Common myeloid progenitor, CD34-positive (primary cell): ENCODE measurements at regions not wholly inside any gene's neighbourhood (a gene's known extent, or its start where the extent isn't known, plus 50 kb on each side); places are given as distances from the start of the nearest gene placed in this dataset.

Experiments used
- CTCF ChIA-PET: fragments of 350-600 bp; sonication (Branson Sonifier 250); formaldehyde crosslinking; loops from one replicate; lab custom pipeline; 2021; ENCODE audit warnings: antibody characterized with exemption; lab: Charles Lee
- POLR2A ChIA-PET: fragments of 350-600 bp; sonication (Branson Sonifier 250); formaldehyde crosslinking; loops from one replicate; lab custom pipeline; 2021; ENCODE audit warnings: antibody characterized with exemption; lab: Charles Lee
- DNase-seq, 3 donors: peaks; one replicate each; pipeline versions ENCODE4 v3.0.0 to v3.0.0-alpha.2; 2013
- H3K27ac ChIP-seq, 2 experiments: 1 replicate in 1 of 2; 2 replicates in 1 of 2; pipeline ENCODE4 v1.7.0; 2013; ENCODE audit warnings: inconsistent platforms in 2 of 2, low read length in 2 of 2, mild to moderate bottlenecking in 2 of 2, low read depth in 1 of 2, moderate library complexity in 1 of 2; ENCODE audit not compliant: severe bottlenecking in 2 of 2, insufficient read depth in 1 of 2, poor library complexity in 1 of 2
- H3K27me3 ChIP-seq, 5 experiments: replicated peaks in 2 of 5; 1 replicate in 3 of 5; 2 replicates in 2 of 5; pipeline versions ENCODE4 v1.6.1 to v1.7.0; 2013; ENCODE audit warnings: low read length in 4 of 5, mild to moderate bottlenecking in 2 of 5, moderate library complexity in 2 of 5, inconsistent platforms in 1 of 5; ENCODE audit not compliant: insufficient read depth in 5 of 5, control insufficient read depth in 4 of 5
- H3K36me3 ChIP-seq, 4 experiments: 1 replicate in 2 of 4; 2 replicates in 2 of 4; pipeline versions ENCODE4 v1.6.1 to v1.7.0; 2013; ENCODE audit warnings: low read length in 3 of 4, control low read depth in 1 of 4, mild to moderate bottlenecking in 1 of 4; ENCODE audit not compliant: control insufficient read depth in 4 of 4, insufficient read depth in 4 of 4
- H3K4me1 ChIP-seq, 4 experiments: 1 replicate in 3 of 4; 2 replicates in 1 of 4; pipeline versions ENCODE4 v1.6.1 to v1.7.1; 2013; ENCODE audit warnings: low read length in 3 of 4, mild to moderate bottlenecking in 3 of 4, control low read depth in 1 of 4, inconsistent platforms in 1 of 4, moderate library complexity in 1 of 4; ENCODE audit not compliant: control insufficient read depth in 4 of 4, insufficient read depth in 4 of 4; ENCODE audit errors: control extremely low read depth in 1 of 4
- H3K4me3 ChIP-seq, 7 experiments: 1 replicate in 4 of 7; 2 replicates in 3 of 7; pipeline versions ENCODE4 v1.5.1 to v1.7.0; 2013; ENCODE audit warnings: mild to moderate bottlenecking in 7 of 7, low read length in 6 of 7, moderate library complexity in 6 of 7, inconsistent platforms in 2 of 7, low read depth in 2 of 7, control low read depth in 1 of 7; ENCODE audit not compliant: insufficient read depth in 4 of 7, control insufficient read depth in 1 of 7; ENCODE audit errors: extremely low read depth in 1 of 7
- H3K9me3 ChIP-seq, 5 experiments: 1 replicate in 4 of 5; 2 replicates in 1 of 5; pipeline versions ENCODE4 v1.6.1 to v1.7.1; 2013; ENCODE audit warnings: low read length in 4 of 5, mild to moderate bottlenecking in 2 of 5, inconsistent platforms in 1 of 5, low read depth in 1 of 5, moderate library complexity in 1 of 5; ENCODE audit not compliant: control insufficient read depth in 4 of 5, insufficient read depth in 2 of 5; ENCODE audit errors: control extremely low read depth in 1 of 5
- WGBS: methylation state at CpG from one replicate; pipeline ENCODE4 v1.1.5; 2013; ENCODE audit not compliant: insufficient coverage; 5-methylcytosine and 5-hydroxymethylcytosine counted together

DNA sequence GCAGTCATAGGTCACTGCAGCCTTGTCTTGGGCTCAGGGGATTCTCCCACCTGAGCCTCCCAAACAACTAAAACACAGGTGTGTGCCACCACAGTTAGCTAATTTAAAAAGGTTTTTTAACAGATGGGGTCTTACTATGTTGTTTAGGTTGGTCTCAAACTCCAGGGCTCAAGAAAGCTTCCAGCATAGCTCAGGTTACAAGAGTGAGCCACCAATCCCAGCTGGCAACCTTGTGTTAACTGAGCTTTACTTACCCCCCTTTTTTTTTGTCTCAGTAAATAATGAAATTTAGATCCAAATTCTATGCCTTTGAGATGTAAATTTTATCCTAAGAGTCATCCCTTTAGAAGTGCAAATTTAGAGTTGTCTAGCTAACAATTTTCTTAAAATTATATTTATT lies 103.9 kb upstream of the OLFM3 start:
- H3K9me3 ChIP-seq, result no peaks in the 10 kb centered on the region
- POLR2A ChIA-PET, result no interaction called here
- H3K4me3 ChIP-seq, result no peak overlapping the region
- DNase-seq, result no peak
- no peaks in the 10 kb centered on the region for H3K36me3 ChIP-seq
- H3K27me3 ChIP-seq, result no peaks in the 10 kb centered on the region
- no peak overlapping the region for H3K27ac ChIP-seq
- CTCF ChIA-PET, result no interaction called here
- H3K4me1 ChIP-seq, result no peaks in the 10 kb centered on the region

DNA sequence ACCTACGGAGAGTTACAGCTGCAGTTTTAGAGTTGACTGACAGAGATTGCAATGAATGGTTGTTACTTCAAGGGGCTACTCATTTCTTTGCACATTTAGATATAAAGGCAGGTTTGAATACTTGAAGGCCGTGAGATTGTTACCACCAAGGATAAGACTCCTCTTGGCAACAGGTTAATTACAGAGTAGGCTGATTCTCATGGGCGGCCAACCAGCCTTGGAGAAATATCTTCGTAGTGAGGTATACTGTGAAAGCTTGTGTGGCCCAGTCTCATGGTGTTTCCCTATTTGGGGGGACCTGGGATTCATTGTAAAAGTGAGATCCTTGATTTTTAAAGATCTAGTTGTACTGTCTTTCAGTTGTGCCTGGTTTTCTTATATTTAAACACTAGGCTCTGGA lies 103.2 kb upstream of the OLFM3 start:
- ChIA-PET CTCF (no interaction called here), POLR2A (no interaction called here)
- Histone ChIP-seq H3K27ac (no peak overlapping the region), H3K27me3 (no peaks in the 10 kb centered on the region), H3K9me3 (no peaks in the 10 kb centered on the region), H3K4me3 (no peak overlapping the region), H3K36me3 (no peaks in the 10 kb centered on the region), H3K4me1 (no peaks in the 10 kb centered on the region)
- no peak for DNase-seq
- WGBS, result 96% methylated on average over 3 of the region's 4 CpGs

DNA sequence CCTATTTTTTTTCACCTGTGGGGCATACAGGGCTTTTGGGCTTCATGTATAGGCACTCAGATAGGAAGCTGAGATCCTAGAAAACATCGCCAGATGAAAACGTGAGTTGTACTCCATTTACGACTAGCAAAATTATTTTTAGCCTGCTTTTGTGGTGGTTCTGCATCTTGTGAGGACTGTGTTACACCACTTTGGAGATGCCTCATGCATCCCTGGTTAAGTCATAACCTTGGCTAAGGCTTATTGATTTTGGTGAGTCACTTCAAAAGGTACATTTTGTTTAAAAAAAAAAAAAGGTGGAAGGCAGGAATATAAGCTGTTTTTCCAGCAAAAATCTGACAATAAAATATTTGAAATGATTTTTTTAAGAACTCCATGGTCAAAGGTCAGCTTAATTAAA lies 101.8 kb upstream of the OLFM3 start:
- 87% methylated on average over 3 of the region's 3 CpGs for WGBS
- Histone ChIP-seq H3K4me1 (no peaks in the 10 kb centered on the region), H3K27me3 (no peaks in the 10 kb centered on the region), H3K9me3 (no peaks in the 10 kb centered on the region), H3K27ac (no peak overlapping the region), H3K4me3 (no peak overlapping the region), H3K36me3 (no peaks in the 10 kb centered on the region)
- CTCF ChIA-PET, result no interaction called here
- no peak for DNase-seq
- POLR2A ChIA-PET, result no interaction called here

DNA sequence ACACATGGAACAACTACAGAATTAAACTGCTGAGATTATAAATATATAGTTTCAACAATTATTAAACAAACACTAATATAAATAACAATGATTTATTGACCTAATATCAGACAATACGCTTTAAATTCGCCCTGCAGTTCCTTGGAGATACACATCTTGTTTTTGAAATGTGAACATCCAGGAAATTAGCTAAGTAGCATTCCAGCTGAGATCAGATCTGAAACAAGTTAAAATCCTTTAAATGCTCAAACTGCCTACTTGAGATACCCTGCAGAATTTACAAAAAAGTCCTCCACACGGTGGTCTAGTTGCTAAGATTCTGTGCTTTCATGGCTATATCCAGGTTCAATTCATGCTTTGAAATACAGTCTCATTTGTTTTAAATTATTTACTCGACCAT lies 101.4 kb upstream of the OLFM3 start:
- no peak overlapping the region for H3K4me3 ChIP-seq
- no peaks in the 10 kb centered on the region for H3K9me3 ChIP-seq
- CTCF ChIA-PET, result no interaction called here
- H3K4me1 ChIP-seq, result no peaks in the 10 kb centered on the region
- no peaks in the 10 kb centered on the region for H3K36me3 ChIP-seq
- no peak for DNase-seq
- H3K27ac ChIP-seq, result no peak overlapping the region
- WGBS, result no CpG with 5 or more reads among the region's 4 CpGs
- no peaks in the 10 kb centered on the region for H3K27me3 ChIP-seq
- POLR2A ChIA-PET, result no interaction called here

DNA sequence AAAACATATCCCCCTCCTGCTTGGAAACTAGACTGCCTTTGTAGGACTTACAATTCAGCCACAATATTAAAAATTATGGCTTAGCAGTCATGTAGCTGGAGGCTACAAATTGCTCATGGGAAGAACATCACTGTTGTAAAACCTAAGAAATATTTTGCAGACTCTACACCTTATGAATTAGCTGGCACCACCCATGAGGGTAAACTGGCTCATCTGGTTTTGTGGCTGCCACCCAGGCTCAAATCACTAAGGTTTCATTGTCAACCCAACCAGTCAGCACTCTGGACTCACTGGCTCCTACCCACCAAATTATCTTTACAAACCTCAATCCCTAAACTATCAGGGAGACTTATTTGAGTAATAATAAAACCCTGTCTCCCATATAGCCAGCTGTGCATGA lies 100.7 kb upstream of the OLFM3 start:
- H3K36me3 ChIP-seq, result no peaks in the 10 kb centered on the region
- no peak for DNase-seq
- H3K9me3 ChIP-seq, result no peaks in the 10 kb centered on the region
- ChIA-PET POLR2A (no interaction called here), CTCF (no interaction called here)
- no peak overlapping the region for H3K27ac ChIP-seq
- no peaks in the 10 kb centered on the region for H3K27me3 ChIP-seq
- no peaks in the 10 kb centered on the region for H3K4me1 ChIP-seq
- H3K4me3 ChIP-seq, result no peak overlapping the region

DNA sequence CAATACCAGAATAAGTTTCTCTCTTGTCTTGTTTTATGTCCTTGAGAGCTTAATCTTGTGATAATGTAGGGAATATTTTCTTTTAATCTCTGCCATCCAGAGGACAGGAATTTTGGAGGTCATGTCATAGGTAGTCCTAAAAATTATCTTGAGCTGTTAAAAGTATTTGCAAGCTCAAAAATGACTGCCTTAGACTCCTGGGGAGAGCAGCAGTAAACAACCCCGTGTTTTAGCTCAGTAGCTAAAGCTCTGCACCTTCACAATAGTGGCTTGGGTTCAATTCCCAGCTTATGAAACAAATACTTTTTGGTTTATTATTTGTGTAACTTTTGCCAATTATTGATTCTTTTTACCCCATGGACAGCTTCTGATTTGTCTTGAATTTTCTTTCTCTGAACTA lies 99.4 kb upstream of the OLFM3 start:
- H3K9me3 ChIP-seq, result no peaks in the 10 kb centered on the region
- no peak for DNase-seq
- H3K27ac ChIP-seq, result no peak overlapping the region
- no peak overlapping the region for H3K4me3 ChIP-seq
- no peaks in the 10 kb centered on the region for H3K4me1 ChIP-seq
- H3K36me3 ChIP-seq, result no peaks in the 10 kb centered on the region
- ChIA-PET CTCF (no interaction called here), POLR2A (no interaction called here)
- 80% methylated on average over 1 of the region's 1 CpG for WGBS
- no peaks in the 10 kb centered on the region for H3K27me3 ChIP-seq

DNA sequence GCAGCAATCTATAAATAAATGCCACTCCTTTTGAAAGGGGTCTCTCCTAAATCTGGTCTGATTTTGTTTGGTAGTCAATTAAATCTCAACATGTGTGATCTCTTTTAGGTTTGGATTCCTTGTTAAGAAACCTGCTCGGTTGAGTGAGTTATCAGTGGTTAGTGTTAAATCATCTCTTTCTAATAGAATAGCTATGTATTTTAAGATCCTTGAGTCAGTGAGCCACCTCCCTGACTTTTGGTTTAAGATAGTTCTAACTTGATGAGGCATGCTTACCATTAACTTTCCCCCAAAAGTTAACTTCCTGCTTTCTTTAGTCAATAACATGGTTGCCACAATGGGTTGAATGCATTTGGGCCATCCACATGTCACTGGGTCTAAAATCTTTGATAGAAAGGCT lies 93.1 kb upstream of the OLFM3 start:
- Histone ChIP-seq H3K27ac (no peak overlapping the region), H3K36me3 (no peaks in the 10 kb centered on the region), H3K27me3 (no peaks in the 10 kb centered on the region), H3K4me1 (no peaks in the 10 kb centered on the region), H3K9me3 (peaks cover 0 to 3% (median 0%) of the 10 kb centered on the region in 5 experiments), H3K4me3 (no peak overlapping the region)
- ChIA-PET CTCF (interaction anchor here (1.2 to 1.5 kb wide), 2 partner anchors 13 to 102 kb away, joined by 3 to 4 read pairs; no protein-coding TSS in a partner anchor), POLR2A (no interaction called here)
- WGBS, result no CpG with 5 or more reads among the region's 1 CpG
- no peak for DNase-seq
